ENCODE measurements at regions not wholly inside any gene's neighbourhood (a gene's known extent, or its start where the extent isn't known, plus 50 kb on each side); places are given as distances from the start of the nearest gene placed in this dataset.

DNA sequence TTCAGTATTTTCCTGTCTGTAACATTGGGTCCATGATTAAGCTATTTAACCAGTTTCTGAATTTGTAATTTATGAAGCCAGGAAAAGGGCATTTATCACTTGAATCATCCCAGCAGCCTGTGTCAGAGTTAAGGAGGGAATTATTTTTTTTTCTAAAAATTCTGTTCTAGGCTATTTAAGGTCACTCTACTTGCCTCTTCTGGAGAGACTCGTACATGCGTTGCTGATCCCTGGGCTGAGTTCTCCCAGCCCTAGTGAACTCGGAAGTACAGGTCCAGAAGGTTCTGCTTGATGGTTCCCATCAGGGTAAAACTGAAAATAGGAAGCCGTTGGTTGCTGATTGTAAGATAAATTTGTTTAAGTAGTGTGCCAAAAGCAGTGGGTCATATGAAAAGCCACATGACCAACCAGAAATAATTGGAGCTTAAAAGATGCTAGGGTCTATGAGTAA, 90.7 kb downstream of the GPR88 start:
- TF ChIP-seq, protein P1, sequence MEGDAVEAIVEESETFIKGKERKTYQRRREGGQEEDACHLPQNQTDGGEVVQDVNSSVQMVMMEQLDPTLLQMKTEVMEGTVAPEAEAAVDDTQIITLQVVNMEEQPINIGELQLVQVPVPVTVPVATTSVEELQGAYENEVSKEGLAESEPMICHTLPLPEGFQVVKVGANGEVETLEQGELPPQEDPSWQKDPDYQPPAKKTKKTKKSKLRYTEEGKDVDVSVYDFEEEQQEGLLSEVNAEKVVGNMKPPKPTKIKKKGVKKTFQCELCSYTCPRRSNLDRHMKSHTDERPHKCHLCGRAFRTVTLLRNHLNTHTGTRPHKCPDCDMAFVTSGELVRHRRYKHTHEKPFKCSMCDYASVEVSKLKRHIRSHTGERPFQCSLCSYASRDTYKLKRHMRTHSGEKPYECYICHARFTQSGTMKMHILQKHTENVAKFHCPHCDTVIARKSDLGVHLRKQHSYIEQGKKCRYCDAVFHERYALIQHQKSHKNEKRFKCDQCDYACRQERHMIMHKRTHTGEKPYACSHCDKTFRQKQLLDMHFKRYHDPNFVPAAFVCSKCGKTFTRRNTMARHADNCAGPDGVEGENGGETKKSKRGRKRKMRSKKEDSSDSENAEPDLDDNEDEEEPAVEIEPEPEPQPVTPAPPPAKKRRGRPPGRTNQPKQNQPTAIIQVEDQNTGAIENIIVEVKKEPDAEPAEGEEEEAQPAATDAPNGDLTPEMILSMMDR (IDR thresholded peaks at IDR 0.05) = no peak
- no peak for TF ChIP-seq POLR2A (IDR thresholded peaks at IDR 0.05)

Data from testis (tissue), 2 donors.